Body of pancreas (tissue), 4 donors: ENCODE measurements at regions not wholly inside any gene's neighbourhood (a gene's known extent, or its start where the extent isn't known, plus 50 kb on each side); places are given as distances from the start of the nearest gene placed in this dataset.

ENCODE experiments used
- POLR2A ChIP-seq, 3 donors: fragments of 450-650 bp; IDR thresholded peaks; one replicate each; pipeline ENCODE4 v1.6.1; 2016; ENCODE audit warnings: antibody characterized with exemption in 3 of 3, mild to moderate bottlenecking in 2 of 3
- TF ChIP-seq, protein P1 (sequence below), 7 experiments: fragments of 450-650 bp in 4 of 7; fragments of 200-600 bp in 3 of 7; sonication (generic) in 3 of 7; IDR thresholded peaks; one replicate each; pipeline ENCODE4 v1.5.1; 2016 to 2019; ENCODE audit warnings: antibody characterized with exemption in 7 of 7

DNA sequence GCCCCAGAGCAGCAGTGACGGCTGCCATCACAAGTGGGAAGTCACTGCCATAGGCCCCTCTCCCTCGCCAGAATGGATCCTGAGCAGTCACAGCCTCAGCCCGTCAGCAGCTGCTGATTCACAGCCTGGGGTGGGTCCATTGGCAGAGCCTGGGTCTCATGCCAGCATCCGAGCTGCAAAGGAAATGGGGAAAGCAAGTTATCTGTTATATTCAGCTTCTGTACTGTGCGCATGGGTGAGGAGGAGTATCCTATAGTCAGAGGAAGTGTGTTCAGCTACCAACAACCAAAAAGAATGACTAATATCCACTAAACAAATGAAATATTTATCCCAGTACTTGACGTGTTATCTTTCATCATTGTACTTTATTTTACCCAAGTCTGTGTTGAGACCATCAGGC is 119.7 kb downstream of the RCN1 start:
- TF ChIP-seq, protein P1, sequence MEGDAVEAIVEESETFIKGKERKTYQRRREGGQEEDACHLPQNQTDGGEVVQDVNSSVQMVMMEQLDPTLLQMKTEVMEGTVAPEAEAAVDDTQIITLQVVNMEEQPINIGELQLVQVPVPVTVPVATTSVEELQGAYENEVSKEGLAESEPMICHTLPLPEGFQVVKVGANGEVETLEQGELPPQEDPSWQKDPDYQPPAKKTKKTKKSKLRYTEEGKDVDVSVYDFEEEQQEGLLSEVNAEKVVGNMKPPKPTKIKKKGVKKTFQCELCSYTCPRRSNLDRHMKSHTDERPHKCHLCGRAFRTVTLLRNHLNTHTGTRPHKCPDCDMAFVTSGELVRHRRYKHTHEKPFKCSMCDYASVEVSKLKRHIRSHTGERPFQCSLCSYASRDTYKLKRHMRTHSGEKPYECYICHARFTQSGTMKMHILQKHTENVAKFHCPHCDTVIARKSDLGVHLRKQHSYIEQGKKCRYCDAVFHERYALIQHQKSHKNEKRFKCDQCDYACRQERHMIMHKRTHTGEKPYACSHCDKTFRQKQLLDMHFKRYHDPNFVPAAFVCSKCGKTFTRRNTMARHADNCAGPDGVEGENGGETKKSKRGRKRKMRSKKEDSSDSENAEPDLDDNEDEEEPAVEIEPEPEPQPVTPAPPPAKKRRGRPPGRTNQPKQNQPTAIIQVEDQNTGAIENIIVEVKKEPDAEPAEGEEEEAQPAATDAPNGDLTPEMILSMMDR (IDR thresholded peaks at IDR 0.05) = no peak
- TF ChIP-seq POLR2A (IDR thresholded peaks at IDR 0.05) = no peak
